Mucosa of descending colon (tissue), 3 donors: ENCODE measurements at regions not wholly inside any gene's neighbourhood (a gene's known extent, or its start where the extent isn't known, plus 50 kb on each side); places are given as distances from the start of the nearest gene placed in this dataset.

Experiments used
- ATAC-seq: fragments of 200-7000 bp; cut with Tn5 transposase; one replicate; pipeline ENCODE4 v1.9.1; 2020; ENCODE audit warnings: mild to moderate bottlenecking, moderate library complexity
- DNase-seq, 3 donors: peaks; one replicate each; pipeline ENCODE4 v3.0.0-alpha.2; 2020
- H3K36me3 ChIP-seq: fragments of 200-600 bp; one replicate; pipeline ENCODE4 v1.8.0; 2021; ENCODE audit warnings: low read depth, mild to moderate bottlenecking
- H3K4me1 ChIP-seq: fragments of 200-600 bp; one replicate; pipeline ENCODE4 v1.8.0; 2021; ENCODE audit warnings: low read depth, mild to moderate bottlenecking
- H3K4me3 ChIP-seq: fragments of 200-600 bp; one replicate; pipeline ENCODE4 v1.8.0; 2021; ENCODE audit warnings: mild to moderate bottlenecking
- H3K9me3 ChIP-seq: fragments of 200-600 bp; one replicate; pipeline ENCODE4 v1.8.0; 2021; ENCODE audit warnings: mild to moderate bottlenecking
- intact Hi-C, 2 donors: fragments of 100-400 bp; cut with DNase I in 1 of 2; cut with micrococcal nuclease in 1 of 2; formaldehyde crosslinking; loops; one replicate each; pipeline versions ENCODE4 v1.11.0 to v1.11.1; 2022; cut with DNase I, micrococcal nuclease
- TF ChIP-seq, protein P1 (sequence below): fragments of 200-600 bp; IDR thresholded peaks from one replicate; pipeline ENCODE4 v1.8.0; 2022; ENCODE audit warnings: antibody characterized with exemption, mild to moderate bottlenecking
- donor health status: DM: no; HTN: no; CAD: no; lungs with moderate emphysema.
- donor health status: DM: no; HTN: no; CAD: no.
- donor health status: DM: no; HTN: yes; CAD: no.

DNA sequence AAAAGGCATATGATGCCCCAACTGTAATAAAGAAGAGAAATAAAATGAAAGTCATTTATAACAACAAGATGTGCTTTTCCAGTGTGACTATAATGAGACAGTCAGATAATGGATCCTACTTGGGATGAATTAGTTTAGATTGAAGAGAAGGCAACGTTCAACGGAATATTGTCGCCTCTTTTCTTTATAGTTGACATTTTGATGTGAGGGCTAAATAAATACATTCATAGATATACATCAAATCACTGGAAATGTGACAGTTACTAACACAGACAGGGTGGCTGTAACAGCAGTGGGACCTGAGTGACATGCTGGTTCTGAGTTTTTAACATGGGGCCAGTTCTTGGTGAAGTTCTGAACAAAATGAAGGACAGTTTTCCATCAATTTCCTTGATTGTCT, 61.1 kb upstream of the ATP2B2 start:
- Histone ChIP-seq H3K36me3 (no peaks in the 10 kb centered on the region), H3K4me3 (no peak overlapping the region), H3K4me1 (no peaks in the 10 kb centered on the region), H3K9me3 (no peaks in the 10 kb centered on the region)
- TF ChIP-seq, protein P1, sequence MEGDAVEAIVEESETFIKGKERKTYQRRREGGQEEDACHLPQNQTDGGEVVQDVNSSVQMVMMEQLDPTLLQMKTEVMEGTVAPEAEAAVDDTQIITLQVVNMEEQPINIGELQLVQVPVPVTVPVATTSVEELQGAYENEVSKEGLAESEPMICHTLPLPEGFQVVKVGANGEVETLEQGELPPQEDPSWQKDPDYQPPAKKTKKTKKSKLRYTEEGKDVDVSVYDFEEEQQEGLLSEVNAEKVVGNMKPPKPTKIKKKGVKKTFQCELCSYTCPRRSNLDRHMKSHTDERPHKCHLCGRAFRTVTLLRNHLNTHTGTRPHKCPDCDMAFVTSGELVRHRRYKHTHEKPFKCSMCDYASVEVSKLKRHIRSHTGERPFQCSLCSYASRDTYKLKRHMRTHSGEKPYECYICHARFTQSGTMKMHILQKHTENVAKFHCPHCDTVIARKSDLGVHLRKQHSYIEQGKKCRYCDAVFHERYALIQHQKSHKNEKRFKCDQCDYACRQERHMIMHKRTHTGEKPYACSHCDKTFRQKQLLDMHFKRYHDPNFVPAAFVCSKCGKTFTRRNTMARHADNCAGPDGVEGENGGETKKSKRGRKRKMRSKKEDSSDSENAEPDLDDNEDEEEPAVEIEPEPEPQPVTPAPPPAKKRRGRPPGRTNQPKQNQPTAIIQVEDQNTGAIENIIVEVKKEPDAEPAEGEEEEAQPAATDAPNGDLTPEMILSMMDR: no peak
- ATAC-seq: no peak
- no peak for DNase-seq
- intact Hi-C loops: no loop called here

DNA sequence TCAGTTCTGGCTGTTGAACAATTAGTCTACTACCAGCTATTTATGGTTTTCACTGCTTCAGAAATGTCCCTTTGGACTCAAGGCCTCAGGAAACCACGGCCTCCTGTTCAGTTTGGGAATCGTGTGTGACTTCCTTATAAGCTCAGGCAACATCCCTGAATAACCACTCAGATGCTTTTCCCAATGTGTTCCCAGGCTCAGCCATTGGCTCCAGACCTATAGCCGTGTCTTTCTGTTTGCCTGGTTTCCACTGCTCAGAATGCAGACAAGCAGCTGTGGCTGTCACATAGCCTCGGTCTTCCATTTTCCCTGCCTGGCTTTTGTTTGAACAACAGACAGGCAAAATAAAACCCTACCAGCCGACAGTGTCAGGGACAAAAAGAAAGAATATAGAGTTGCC, 63.2 kb upstream of the ATP2B2 start:
- TF ChIP-seq, protein P1: no peak
- ATAC-seq (no peak), DNase-seq (no peak)
- intact Hi-C loops: no loop called here
- H3K4me1 ChIP-seq: no peaks in the 10 kb centered on the region
- H3K9me3 ChIP-seq: no peaks in the 10 kb centered on the region
- no peak overlapping the region for H3K4me3 ChIP-seq
- H3K36me3 ChIP-seq: no peaks in the 10 kb centered on the region

DNA sequence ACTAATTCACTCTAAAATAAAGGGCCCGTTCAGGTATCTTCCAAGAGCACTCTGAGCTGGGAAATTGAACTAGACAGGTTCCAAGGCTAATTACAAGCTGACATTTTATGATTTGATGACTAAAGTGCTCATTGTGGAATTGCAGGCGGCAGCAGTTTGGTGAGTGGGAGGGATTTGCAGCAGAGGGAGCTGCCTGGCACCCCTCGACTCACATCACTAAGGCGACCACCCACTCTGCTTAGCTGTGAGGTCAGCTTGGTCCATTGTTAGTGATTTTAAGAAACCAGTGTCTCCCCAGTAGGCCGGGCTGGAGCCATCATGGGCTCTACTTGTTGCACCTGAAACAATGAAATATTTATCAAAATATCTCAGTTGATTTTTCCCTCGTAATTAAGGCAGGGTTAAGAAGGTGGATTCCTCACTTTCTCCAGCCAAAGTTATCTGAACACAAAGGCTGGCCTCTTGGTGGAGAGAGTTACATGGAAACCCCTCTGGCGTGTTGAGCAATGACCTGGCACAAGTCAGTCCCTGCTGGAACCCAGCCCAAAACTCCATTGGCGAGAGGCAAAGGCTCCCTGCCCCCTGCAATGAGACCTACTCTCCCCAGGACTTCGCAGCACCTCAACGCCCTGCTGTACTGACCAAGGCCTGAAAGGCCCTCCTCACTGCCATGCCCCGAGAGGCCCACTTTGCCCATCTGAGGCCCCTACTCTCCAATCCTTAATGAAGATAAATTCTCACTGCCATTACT, 65.0 kb upstream of the ATP2B2 start:
- Histone ChIP-seq H3K4me1 (no peaks in the 10 kb centered on the region), H3K9me3 (no peaks in the 10 kb centered on the region), H3K4me3 (no peak overlapping the region), H3K36me3 (no peaks in the 10 kb centered on the region)
- TF ChIP-seq, protein P1: no peak
- intact Hi-C loops: no loop called here
- ATAC-seq (no peak), DNase-seq (no peak)

DNA sequence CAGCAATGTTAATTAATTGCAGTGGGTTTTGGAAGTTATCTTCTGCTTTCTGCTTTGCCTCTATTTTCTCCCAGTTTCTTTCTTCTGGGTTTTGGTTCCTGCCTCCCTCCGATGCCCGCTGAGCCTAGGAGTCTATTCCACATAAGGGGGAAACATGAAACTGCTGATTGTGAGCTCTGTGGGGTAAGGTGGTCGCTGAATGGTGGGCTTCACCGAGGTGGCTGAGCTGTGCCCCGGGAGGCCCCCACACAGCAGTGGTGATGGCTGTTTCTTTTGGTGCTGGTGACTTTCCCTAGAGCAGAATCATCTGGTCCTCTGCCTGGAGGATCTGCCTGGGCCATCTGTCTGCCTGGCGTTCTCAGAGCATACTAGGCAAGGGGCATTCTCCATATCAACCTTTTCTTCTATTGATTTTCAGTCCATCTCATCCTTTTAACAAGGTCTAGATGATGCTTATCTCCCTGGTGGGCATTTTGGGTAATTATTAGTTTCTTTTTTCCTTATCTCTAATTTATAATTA, 68.8 kb upstream of the ATP2B2 start:
- TF ChIP-seq, protein P1: no peak
- no peaks in the 10 kb centered on the region for H3K36me3 ChIP-seq
- intact Hi-C loops: no loop called here
- H3K4me1 ChIP-seq: no peaks in the 10 kb centered on the region
- H3K4me3 ChIP-seq: no peak overlapping the region
- DNase-seq (no peak), ATAC-seq (no peak)
- no peaks in the 10 kb centered on the region for H3K9me3 ChIP-seq

DNA sequence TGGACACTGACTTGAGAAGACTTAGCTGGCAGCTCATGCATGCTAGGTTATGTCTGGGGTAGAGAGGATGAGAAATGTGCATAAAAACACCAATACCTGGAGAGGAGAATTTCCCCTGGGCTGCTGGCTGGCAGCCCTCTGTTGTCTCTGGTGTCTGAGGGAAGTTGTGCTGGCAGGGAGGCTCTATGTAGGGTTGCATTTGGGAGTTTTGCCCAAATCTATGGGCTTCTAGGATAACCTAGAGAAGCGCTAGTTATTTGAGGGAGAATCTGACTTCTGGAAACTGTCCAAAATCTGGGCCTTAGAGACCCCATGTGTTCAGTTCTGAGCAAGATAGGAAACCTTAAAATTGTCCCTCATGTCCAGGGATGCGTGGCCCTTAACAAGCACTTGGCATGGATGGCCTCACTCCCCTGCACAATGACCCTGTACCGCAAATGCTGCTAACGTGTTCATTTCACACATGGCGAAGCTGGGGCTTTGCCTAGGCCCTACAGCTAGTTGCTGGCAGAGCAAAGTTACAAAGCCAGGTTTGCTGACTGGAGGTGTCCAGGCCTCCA, 70.3 kb upstream of the ATP2B2 start:
- Histone ChIP-seq H3K9me3 (no peaks in the 10 kb centered on the region), H3K4me1 (no peaks in the 10 kb centered on the region), H3K36me3 (no peaks in the 10 kb centered on the region), H3K4me3 (no peak overlapping the region)
- no peak for DNase-seq
- TF ChIP-seq, protein P1: no peak
- ATAC-seq: no peak
- intact Hi-C loops: no loop called here
